NCI-H2227 (cell line): ENCODE measurements at regions not wholly inside any gene's neighbourhood (a gene's known extent, or its start where the extent isn't known, plus 50 kb on each side); places are given as distances from the start of the nearest gene placed in this dataset.

Experiments used
- DNase-seq: peaks from one replicate; lab custom pipeline; 2025; ENCODE audit not compliant: unreplicated experiment; lab: John Stamatoyannopoulos, UW

GRCh38 chr12:90102957-90103652, 394.5 kb upstream of the ATP2B1 start:
- DNase-seq: no peak

GRCh38 chr12:90100579-90100978, 391.9 kb upstream of the ATP2B1 start:
- DNase-seq: no peak

- DNase-seq: no peak
Observed at GRCh38 chr12:90099288-90099687, 390.6 kb upstream of the ATP2B1 start.

- peak; percentile 10 for DNase-seq
Observed at GRCh38 chr12:90098132-90098779, 389.6 kb upstream of the ATP2B1 start.

GRCh38 chr12:90091809-90092208, 383.2 kb upstream of the ATP2B1 start:
- no peak for DNase-seq

- DNase-seq: peak; percentile 64
Observed at GRCh38 chr12:90090929-90091651, 382.5 kb upstream of the ATP2B1 start.

- no peak for DNase-seq
Observed at GRCh38 chr12:90086281-90086680, 377.6 kb upstream of the ATP2B1 start.

GRCh38 chr12:90085494-90086274, 377.0 kb upstream of the ATP2B1 start:
- peak; percentile 3 for DNase-seq

- DNase-seq: no peak
Observed at GRCh38 chr12:90084018-90084417, 375.4 kb upstream of the ATP2B1 start.

GRCh38 chr12:90080616-90081015, 372.0 kb upstream of the ATP2B1 start:
- no peak for DNase-seq

- no peak for DNase-seq
Observed at GRCh38 chr12:90079529-90080210, 371.0 kb upstream of the ATP2B1 start.

- DNase-seq: no peak
Observed at GRCh38 chr12:90078344-90078743, 369.7 kb upstream of the ATP2B1 start.

- no peak for DNase-seq
Observed at GRCh38 chr12:90077756-90078155, 369.1 kb upstream of the ATP2B1 start.

GRCh38 chr12:90076851-90077319, 368.2 kb upstream of the ATP2B1 start:
- DNase-seq: peak; percentile 30

- no peak for DNase-seq
Observed at GRCh38 chr12:90075685-90076084, 367.0 kb upstream of the ATP2B1 start.

GRCh38 chr12:90074086-90074485, 365.4 kb upstream of the ATP2B1 start:
- no peak for DNase-seq

GRCh38 chr12:90071996-90072395, 363.4 kb upstream of the ATP2B1 start:
- no peak for DNase-seq

GRCh38 chr12:90069711-90070110, 361.1 kb upstream of the ATP2B1 start:
- DNase-seq: no peak

GRCh38 chr12:90067791-90068190, 359.2 kb upstream of the ATP2B1 start:
- no peak for DNase-seq
